HG03103 (cell line): ENCODE measurements at regions not wholly inside any gene's neighbourhood (a gene's known extent, or its start where the extent isn't known, plus 50 kb on each side); places are given as distances from the start of the nearest gene placed in this dataset.
"Not testable (repeated sequence)": the region's sequence is repeated elsewhere in the genome, so short reads cannot be mapped to it uniquely, and the experiment has no call there.

Source experiments
- ATAC-seq: cut with Tn5 transposase; IDR thresholded peaks from one replicate; pipeline ENCODE4 v1.9.1; 2021; ENCODE audit warnings: low read depth; ENCODE audit not compliant: unreplicated experiment

DNA sequence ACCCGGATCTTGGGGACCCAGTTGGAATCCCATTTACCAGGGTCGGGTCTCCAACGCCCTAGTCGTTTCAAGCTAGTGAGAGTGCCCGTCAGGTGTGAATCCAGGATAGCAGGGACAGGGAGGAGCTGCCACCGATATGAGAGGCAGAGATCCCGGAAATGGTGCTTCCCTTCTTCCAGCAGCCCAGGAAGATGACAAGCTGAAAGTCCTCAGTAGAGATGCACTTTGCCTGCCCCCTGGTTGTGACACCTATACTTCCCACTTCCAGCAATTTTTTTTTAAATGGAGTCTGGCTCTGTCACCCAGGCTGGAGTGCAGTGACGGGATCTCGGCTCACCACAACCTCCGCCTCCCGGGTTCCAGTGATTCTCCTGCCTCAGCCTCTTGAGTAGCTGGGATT is 503.0 kb downstream of the NTRK3 start:
- ATAC-seq, result no peak

DNA sequence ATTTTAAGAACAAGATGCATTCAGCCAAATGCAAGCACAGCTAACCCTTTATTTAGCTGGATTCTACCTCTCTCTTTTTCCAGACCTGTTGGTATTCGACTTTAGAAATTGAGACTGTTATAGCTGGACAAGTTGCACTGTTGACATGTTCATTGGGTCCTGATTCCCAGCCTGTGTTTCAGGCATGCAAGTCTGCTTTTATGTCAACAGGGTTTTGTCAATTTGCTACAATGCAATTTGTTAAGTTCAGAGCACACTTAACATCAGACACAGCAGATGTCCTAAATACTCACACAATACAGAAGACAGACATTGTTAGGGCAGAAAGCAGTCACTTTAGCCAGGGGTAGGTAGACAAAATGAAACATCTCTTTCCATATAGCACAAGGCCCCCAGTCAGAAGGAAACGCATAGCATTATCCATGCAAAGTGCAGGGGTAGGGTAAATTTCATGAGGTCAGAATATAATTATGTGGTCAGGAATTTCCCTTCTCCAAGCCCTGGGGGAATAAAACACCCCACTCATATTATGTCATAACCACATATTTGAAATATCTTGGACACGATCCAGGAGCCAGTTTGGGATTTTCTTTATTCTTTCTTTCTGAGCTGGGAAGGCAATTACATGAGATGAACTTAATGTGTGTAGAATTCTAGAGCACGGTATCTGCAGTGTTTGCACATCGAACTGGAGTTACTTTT is 504.1 kb downstream of the NTRK3 start:
- ATAC-seq, result no peak

GRCh38 chr15:87748483-87748882 is 508.1 kb downstream of the NTRK3 start:
- ATAC-seq, result no peak

DNA sequence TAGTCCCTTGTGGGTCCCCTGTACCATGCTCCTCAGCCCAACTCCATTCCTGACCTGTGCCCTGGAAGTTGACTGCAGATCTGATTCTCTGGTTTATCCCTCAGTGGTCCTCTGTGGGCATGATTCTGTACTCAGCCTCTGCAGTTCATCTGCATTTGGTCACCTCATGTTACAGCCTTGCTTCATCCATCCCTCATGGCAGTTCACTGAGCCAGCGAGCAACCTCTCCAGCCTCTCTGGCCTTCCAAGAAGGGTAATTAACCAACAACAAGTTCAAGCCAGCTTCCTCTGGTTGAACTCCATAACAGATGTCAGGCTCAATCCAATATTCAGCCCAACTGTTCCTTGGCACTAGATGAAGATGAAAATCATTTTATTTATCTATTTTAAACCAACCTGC is 509.5 kb downstream of the NTRK3 start:
- no peak for ATAC-seq

DNA sequence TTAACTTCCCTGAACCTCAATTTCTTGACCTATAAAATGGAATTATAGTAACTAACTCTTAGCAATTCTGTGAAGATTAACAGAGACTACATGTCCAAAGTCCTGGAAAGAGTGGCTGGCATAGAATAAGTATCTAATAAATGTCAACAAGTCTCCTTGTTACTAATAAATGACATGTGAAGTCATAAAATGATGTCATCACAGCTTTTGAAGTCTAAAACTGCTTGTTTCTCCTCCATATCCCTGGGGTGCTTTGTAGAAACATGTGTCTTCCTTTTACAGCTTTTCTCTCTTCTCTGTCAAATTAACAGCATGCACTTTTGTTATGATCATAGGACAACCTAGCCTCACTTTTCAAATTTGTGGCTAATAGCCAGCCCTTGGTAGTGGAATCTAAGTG is 510.2 kb downstream of the NTRK3 start:
- ATAC-seq, result no peak

GRCh38 chr15:87744815-87745214 is 511.7 kb downstream of the NTRK3 start:
- ATAC-seq, result no peak

GRCh38 chr15:87743562-87743961 is 513.0 kb downstream of the NTRK3 start:
- no peak for ATAC-seq

DNA sequence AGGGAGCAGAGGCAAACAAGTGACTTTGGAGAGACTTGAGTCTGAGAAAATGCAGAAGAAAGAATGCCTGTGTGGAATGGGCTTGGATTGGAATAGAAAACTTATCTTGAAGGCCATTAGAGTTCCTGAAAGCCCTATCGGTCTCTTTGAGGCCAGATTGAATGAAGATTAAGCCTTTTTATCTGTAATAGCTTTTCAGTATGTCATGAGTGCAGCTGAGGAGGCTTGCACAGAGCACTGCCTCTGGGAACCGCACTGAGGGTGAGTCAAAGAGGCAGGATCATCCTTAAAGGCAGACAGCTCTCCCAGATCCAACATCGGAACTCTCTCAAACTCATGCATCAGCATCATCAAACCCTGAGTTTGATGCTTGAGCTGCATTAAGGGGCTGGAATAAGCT is 515.2 kb downstream of the NTRK3 start:
- ATAC-seq, result no peak

GRCh38 chr15:87740655-87741344 is 515.7 kb downstream of the NTRK3 start:
- ATAC-seq, result no peak

GRCh38 chr15:87739866-87740265 is 516.7 kb downstream of the NTRK3 start:
- ATAC-seq, result no peak

DNA sequence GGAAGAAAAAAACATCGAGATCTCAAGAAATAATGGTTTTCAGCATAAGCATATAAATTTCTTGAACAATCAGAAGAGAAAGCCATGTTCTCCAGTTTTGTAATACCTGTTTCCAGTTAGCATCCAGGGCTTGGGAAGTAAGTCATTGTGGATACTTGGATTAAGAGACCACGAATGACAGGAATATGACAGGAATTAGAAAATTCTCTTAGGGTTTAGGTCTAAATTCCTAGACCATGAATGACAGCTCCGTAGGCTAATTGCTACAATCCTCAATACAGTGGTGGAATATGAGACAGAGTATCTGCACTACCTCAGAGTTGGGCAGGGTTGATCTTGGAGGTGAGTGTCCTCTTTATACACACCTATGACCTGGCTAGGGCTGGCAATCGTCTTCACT is 517.5 kb downstream of the NTRK3 start:
- no peak for ATAC-seq

DNA sequence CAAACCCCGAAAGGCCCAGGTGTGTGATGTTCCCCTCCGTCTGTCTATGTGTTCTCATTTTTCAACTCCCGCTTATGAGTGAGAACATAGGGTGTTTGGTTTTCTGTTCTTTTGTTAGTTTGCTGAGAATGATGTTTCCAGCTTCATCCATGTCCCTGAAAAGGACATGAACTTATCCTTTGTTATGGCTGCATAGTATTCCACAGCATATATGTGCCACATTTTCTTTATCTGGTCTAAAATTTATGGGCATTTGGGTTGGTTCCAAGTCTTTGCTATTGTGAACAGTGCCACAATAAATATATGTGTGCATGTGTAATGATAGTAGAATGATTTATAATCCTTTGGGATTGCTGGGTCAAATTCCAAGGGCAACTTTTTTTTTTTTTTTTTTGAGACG is 519.1 kb downstream of the NTRK3 start:
- ATAC-seq, result not testable (repeated sequence)

- ATAC-seq, result no peak
Measured at GRCh38 chr15:87736891-87737389, 519.6 kb downstream of the NTRK3 start.

DNA sequence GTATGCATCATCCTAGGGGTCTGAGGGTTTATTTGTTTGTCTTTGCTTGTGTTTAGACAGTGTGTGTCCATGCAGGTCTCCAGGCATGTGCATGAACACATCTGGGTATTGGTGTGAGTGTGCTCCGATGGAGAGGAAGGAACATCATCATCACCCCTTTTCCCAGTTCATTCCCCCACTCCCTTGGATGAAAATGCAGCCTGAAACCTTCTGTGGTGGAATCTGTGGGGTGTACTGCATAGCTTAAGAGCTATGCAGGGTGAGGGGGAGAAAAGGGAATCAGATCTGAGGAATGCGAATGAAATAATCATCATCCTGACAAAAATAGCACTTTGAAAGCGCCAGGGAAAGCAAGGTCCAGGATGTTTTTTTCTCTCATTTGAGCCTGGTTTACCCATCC is 520.1 kb downstream of the NTRK3 start:
- ATAC-seq, result no peak

- no peak for ATAC-seq
Measured at GRCh38 chr15:87735522-87735921, 521.0 kb downstream of the NTRK3 start.

- ATAC-seq, result no peak
Measured at GRCh38 chr15:87734571-87735373, 521.8 kb downstream of the NTRK3 start.

DNA sequence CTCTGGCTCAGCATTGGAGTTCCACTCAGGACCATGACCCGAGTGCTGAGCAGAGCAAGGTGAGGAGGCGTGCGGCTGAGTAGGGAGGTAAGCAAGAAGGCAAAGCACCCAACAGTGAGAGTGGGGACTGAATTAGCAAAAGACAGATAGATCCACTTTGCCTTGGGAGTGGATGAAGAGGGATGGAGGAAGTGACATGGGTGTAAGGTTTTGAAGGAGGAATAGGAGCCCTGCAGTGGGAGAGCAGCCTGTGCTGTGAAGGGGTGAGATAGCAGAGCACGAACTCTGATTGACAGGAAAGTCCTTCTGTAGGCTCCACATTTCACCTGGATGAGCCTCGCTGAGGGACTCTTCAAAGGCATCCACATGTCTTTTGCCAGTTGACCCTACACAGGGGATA is 522.6 kb downstream of the NTRK3 start:
- ATAC-seq, result no peak

DNA sequence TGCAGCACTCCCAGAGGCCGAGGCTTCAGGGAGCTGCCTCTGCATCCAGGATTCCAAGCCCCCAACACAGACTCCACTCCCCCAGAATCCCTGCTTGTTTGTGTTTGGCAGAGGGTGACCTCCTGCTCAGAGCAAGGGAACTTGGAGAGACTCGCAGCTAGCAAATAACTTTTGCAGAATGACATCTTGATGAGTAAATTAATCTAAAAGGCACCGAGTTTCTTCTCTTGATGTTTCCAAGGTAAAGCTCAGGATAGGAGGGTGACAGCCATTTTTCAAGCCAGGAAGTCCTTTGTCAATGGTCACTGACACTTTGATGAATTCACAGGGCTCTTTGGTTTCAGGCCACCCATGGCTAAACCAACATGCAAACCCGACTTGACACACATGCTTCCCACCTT is 523.0 kb downstream of the NTRK3 start:
- no peak for ATAC-seq

GRCh38 chr15:87732976-87733375 is 523.6 kb downstream of the NTRK3 start:
- no peak for ATAC-seq

GRCh38 chr15:87731630-87732029 is 524.9 kb downstream of the NTRK3 start:
- no peak for ATAC-seq

GRCh38 chr15:87730706-87731105 is 525.8 kb downstream of the NTRK3 start:
- no peak for ATAC-seq
